ENCODE measurements at regions not wholly inside any gene's neighbourhood (a gene's known extent, or its start where the extent isn't known, plus 50 kb on each side); places are given as distances from the start of the nearest gene placed in this dataset.

GRCh38 chr3:76656531-76657070 lies 383.3 kb upstream of the ROBO2 start:
- Histone ChIP-seq H3K4me2 (no peak overlapping the region), H3K4me3 (no peak overlapping the region), H3K27me3 (no peaks in the 10 kb centered on the region), H3K9ac (no peak overlapping the region), H3K4me1 (no peaks in the 10 kb centered on the region), H3K9me3 (replicated peaks in 1 of 11) (no peaks in the 10 kb centered on the region), H3K27ac (no peak overlapping the region), H4K20me1 (no peaks in the 10 kb centered on the region), H3K36me3 (no peaks in the 10 kb centered on the region)
- no peak for TF ChIP-seq Cebpa-rat (IDR thresholded peaks at IDR 0.05)

GRCh38 chr3:76657909-76658308 lies 382.0 kb upstream of the ROBO2 start:
- Histone ChIP-seq H3K4me1 (0 out of 20 replicates have a peak, but pooled peaks cover 0 to 3% (median 0%) of the 10 kb centered on the region in 10 experiments), H3K27ac (no peak overlapping the region), H3K4me2 (no peak overlapping the region), H3K4me3 (no peak overlapping the region), H4K20me1 (no peaks in the 10 kb centered on the region), H3K27me3 (no peaks in the 10 kb centered on the region), H3K9me3 (replicated peaks in 1 of 11) (no peaks in the 10 kb centered on the region), H3K36me3 (no peaks in the 10 kb centered on the region), H3K9ac (no peak overlapping the region)
- TF ChIP-seq Cebpa-rat (IDR thresholded peaks at IDR 0.05): no peak

GRCh38 chr3:76661527-76662250 lies 378.2 kb upstream of the ROBO2 start:
- Histone ChIP-seq H3K27me3 (no peaks in the 10 kb centered on the region), H3K4me1 (peaks cover 0 to 24% (median 0%) of the 10 kb centered on the region in 10 experiments; a peak in 5 of 20 replicates), H3K4me2 (no peak overlapping the region), H3K36me3 (no peaks in the 10 kb centered on the region), H3K4me3 (no peak overlapping the region), H3K9me3 (replicated peaks in 1 of 11) (no peaks in the 10 kb centered on the region), H3K9ac (no peak overlapping the region), H3K27ac (no peak overlapping the region), H4K20me1 (no peaks in the 10 kb centered on the region)
- TF ChIP-seq Cebpa-rat (IDR thresholded peaks at IDR 0.05): no peak

- peaks cover 0 to 8% (median 0%) of the 10 kb centered on the region in 11 experiments; a peak in 2 of 22 replicates for H3K9me3 ChIP-seq (replicated peaks in 1 of 11)
- no peak overlapping the region for H3K4me3 ChIP-seq
- H4K20me1 ChIP-seq: no peaks in the 10 kb centered on the region
- H3K9ac ChIP-seq: no peak overlapping the region
- H3K27ac ChIP-seq: peak overlapping the region in 1 of 11 experiments; percentile 54; a peak in 1 of 22 replicates
- peaks cover 0 to 41% (median 0%) of the 10 kb centered on the region in 10 experiments; a peak in 8 of 20 replicates for H3K4me1 ChIP-seq
- H3K27me3 ChIP-seq: no peaks in the 10 kb centered on the region
- peak overlapping the region in 2 of 11 experiments; percentile 42 to 55; a peak in 4 of 22 replicates for H3K4me2 ChIP-seq
- no peak for TF ChIP-seq Cebpa-rat (IDR thresholded peaks at IDR 0.05)
- no peaks in the 10 kb centered on the region for H3K36me3 ChIP-seq
Measured at GRCh38 chr3:76664816-76665215, 375.1 kb upstream of the ROBO2 start.

GRCh38 chr3:76668653-76669052 lies 371.2 kb upstream of the ROBO2 start:
- peak overlapping the region in 3 of 11 experiments; percentile 35 to 61 (median 43); a peak in 5 of 22 replicates for H3K4me2 ChIP-seq
- no peaks in the 10 kb centered on the region for H4K20me1 ChIP-seq
- H3K9ac ChIP-seq: no peak overlapping the region
- H3K4me3 ChIP-seq: no peak overlapping the region
- H3K9me3 ChIP-seq (replicated peaks in 1 of 11): peaks cover 0 to 8% (median 0%) of the 10 kb centered on the region in 11 experiments; a peak in 2 of 22 replicates
- TF ChIP-seq Cebpa-rat (IDR thresholded peaks at IDR 0.05): no peak
- H3K27ac ChIP-seq: peak overlapping the region in 2 of 11 experiments; percentile 32 to 41; a peak in 4 of 22 replicates
- H3K36me3 ChIP-seq: no peaks in the 10 kb centered on the region
- no peaks in the 10 kb centered on the region for H3K27me3 ChIP-seq
- peaks cover 0 to 35% (median 0%) of the 10 kb centered on the region in 10 experiments; a peak in 8 of 20 replicates for H3K4me1 ChIP-seq

- Histone ChIP-seq H3K9me3 (replicated peaks in 1 of 11) (peaks cover 0 to 8% (median 0%) of the 10 kb centered on the region in 11 experiments; a peak in 2 of 22 replicates), H3K4me2 (peak overlapping the region in 2 of 11 experiments; percentile 35 to 61; a peak in 2 of 22 replicates), H3K27ac (peak overlapping the region in 1 of 11 experiments; percentile 41; a peak in 2 of 22 replicates), H4K20me1 (no peaks in the 10 kb centered on the region), H3K4me1 (peaks cover 0 to 28% (median 0%) of the 10 kb centered on the region in 10 experiments; a peak in 8 of 20 replicates), H3K4me3 (no peak overlapping the region), H3K9ac (no peak overlapping the region), H3K27me3 (no peaks in the 10 kb centered on the region), H3K36me3 (no peaks in the 10 kb centered on the region)
- TF ChIP-seq Cebpa-rat (IDR thresholded peaks at IDR 0.05): no peak
Measured at GRCh38 chr3:76669322-76669721, 370.6 kb upstream of the ROBO2 start.

- H3K9ac ChIP-seq: no peak overlapping the region
- no peak for TF ChIP-seq Cebpa-rat (IDR thresholded peaks at IDR 0.05)
- H3K36me3 ChIP-seq: no peaks in the 10 kb centered on the region
- H3K4me1 ChIP-seq: peaks cover 0 to 14% (median 0%) of the 10 kb centered on the region in 10 experiments; a peak in 7 of 20 replicates
- no peaks in the 10 kb centered on the region for H3K27me3 ChIP-seq
- H3K4me2 ChIP-seq: no peak overlapping the region
- H3K4me3 ChIP-seq: no peak overlapping the region
- peaks cover 0 to 8% (median 0%) of the 10 kb centered on the region in 11 experiments; a peak in 2 of 22 replicates for H3K9me3 ChIP-seq (replicated peaks in 1 of 11)
- H4K20me1 ChIP-seq: no peaks in the 10 kb centered on the region
- no peak overlapping the region for H3K27ac ChIP-seq
Measured at GRCh38 chr3:76673171-76673570, 366.7 kb upstream of the ROBO2 start.

- no peaks in the 10 kb centered on the region for H3K27me3 ChIP-seq
- H3K4me1 ChIP-seq: no peaks in the 10 kb centered on the region
- no peak overlapping the region for H3K4me2 ChIP-seq
- no peaks in the 10 kb centered on the region for H4K20me1 ChIP-seq
- no peak overlapping the region for H3K4me3 ChIP-seq
- H3K9me3 ChIP-seq (replicated peaks in 1 of 11): peaks cover 0 to 3% (median 0%) of the 10 kb centered on the region in 11 experiments; a peak in 1 of 22 replicates
- H3K36me3 ChIP-seq: no peaks in the 10 kb centered on the region
- H3K9ac ChIP-seq: no peak overlapping the region
- TF ChIP-seq Cebpa-rat (IDR thresholded peaks at IDR 0.05): no peak
- no peak overlapping the region for H3K27ac ChIP-seq
Measured at GRCh38 chr3:76679541-76679940, 360.4 kb upstream of the ROBO2 start.

GRCh38 chr3:76683256-76683655 lies 356.6 kb upstream of the ROBO2 start:
- Histone ChIP-seq H3K4me3 (no peak overlapping the region), H3K27me3 (no peaks in the 10 kb centered on the region), H3K27ac (no peak overlapping the region), H3K9ac (no peak overlapping the region), H4K20me1 (no peaks in the 10 kb centered on the region), H3K4me1 (no peaks in the 10 kb centered on the region), H3K9me3 (replicated peaks in 1 of 11) (peaks cover 0 to 3% (median 0%) of the 10 kb centered on the region in 11 experiments; a peak in 1 of 22 replicates), H3K4me2 (no peak overlapping the region), H3K36me3 (no peaks in the 10 kb centered on the region)
- TF ChIP-seq Cebpa-rat (IDR thresholded peaks at IDR 0.05): no peak

Measured in BLaER1 treated with 17β-estradiol and CSF1 and Interleukin-3, amounts not matched to agents 10 nM and 100 nM (cell line).